Uterus (tissue), 2 donors: ENCODE measurements at regions not wholly inside any gene's neighbourhood (a gene's known extent, or its start where the extent isn't known, plus 50 kb on each side); places are given as distances from the start of the nearest gene placed in this dataset.

Source experiments
- CTCF ChIP-seq, 4 experiments: fragments of 200-600 bp in 2 of 4; fragments of 450-650 bp in 2 of 4; sonication (generic) in 2 of 4; IDR thresholded peaks; one replicate each; pipeline ENCODE4 v1.5.1; 2016 to 2019; ENCODE audit warnings: antibody characterized with exemption in 4 of 4, mild to moderate bottlenecking in 2 of 4, moderate library complexity in 1 of 4
- POLR2A ChIP-seq, 2 donors: fragments of 450-650 bp; IDR thresholded peaks; one replicate each; pipeline ENCODE4 v1.6.1; 2016; ENCODE audit warnings: antibody characterized with exemption in 2 of 2, mild to moderate bottlenecking in 1 of 2, moderate library complexity in 1 of 2

- no peak for TF ChIP-seq CTCF (IDR thresholded peaks at IDR 0.05)
- TF ChIP-seq POLR2A (IDR thresholded peaks at IDR 0.05): no peak
Observed at GRCh38 chr4:31458813-31459212, 738.6 kb downstream of the PCDH7 start.
